ENCODE measurements at regions not wholly inside any gene's neighbourhood (a gene's known extent, or its start where the extent isn't known, plus 50 kb on each side); places are given as distances from the start of the nearest gene placed in this dataset.

- TF ChIP-seq EZH2 (IDR thresholded peaks at IDR 0.05; ENCODE audit: borderline replicate concordance, low read depth, low read length, severe bottlenecking) (no peak), CTCF (IDR thresholded peaks at IDR 0.05; ENCODE audit: borderline replicate concordance, extremely low read depth, low read length, poor library complexity, severe bottlenecking) (no peak)
- H3K9me3 ChIP-seq (ENCODE audit: insufficient read depth, low read length, severe bottlenecking): no peaks in the 10 kb centered on the region
- ATAC-seq (ENCODE audit: insufficient read depth, low read depth): no peak
- H3K9ac ChIP-seq (ENCODE audit: low read depth, low read length): no peak overlapping the region
- no peak overlapping the region for H2AFZ ChIP-seq (ENCODE audit: low read depth, low read length)
- H3K27ac ChIP-seq (ENCODE audit: low read length): no peak overlapping the region
- no peaks in the 10 kb centered on the region for H3K36me3 ChIP-seq (ENCODE audit: insufficient read depth, low read length)
- H3K4me3 ChIP-seq (ENCODE audit: low read depth in 1 of 2, low read length in 2 of 2): no peak overlapping the region
- H4K20me1 ChIP-seq (ENCODE audit: insufficient read depth, low read length): no peaks in the 10 kb centered on the region
- no peak overlapping the region for H3K4me2 ChIP-seq (ENCODE audit: insufficient read depth, low read length)
- DNase-seq: no peak
- H3K79me2 ChIP-seq (ENCODE audit: insufficient read depth, low read length): no peaks in the 10 kb centered on the region
- H3K4me1 ChIP-seq (ENCODE audit: insufficient read depth, low read length): no peaks in the 10 kb centered on the region
- H3K27me3 ChIP-seq (ENCODE audit: insufficient read depth, low read length, poor library complexity): no peaks in the 10 kb centered on the region
These were observed 108.8 kb upstream of the BMP2K start for GRCh38 chr4:78667325-78667724.

GRCh38 chr4:78667764-78668163 is 108.4 kb upstream of the BMP2K start:
- Histone ChIP-seq H3K9me3 (ENCODE audit: insufficient read depth, low read length, severe bottlenecking) (no peaks in the 10 kb centered on the region), H3K9ac (ENCODE audit: low read depth, low read length) (no peak overlapping the region), H4K20me1 (ENCODE audit: insufficient read depth, low read length) (no peaks in the 10 kb centered on the region), H3K27me3 (ENCODE audit: insufficient read depth, low read length, poor library complexity) (no peaks in the 10 kb centered on the region), H3K27ac (ENCODE audit: low read length) (no peak overlapping the region), H2AFZ (ENCODE audit: low read depth, low read length) (no peak overlapping the region), H3K4me2 (ENCODE audit: insufficient read depth, low read length) (no peak overlapping the region), H3K79me2 (ENCODE audit: insufficient read depth, low read length) (no peaks in the 10 kb centered on the region), H3K4me1 (ENCODE audit: insufficient read depth, low read length) (no peaks in the 10 kb centered on the region), H3K4me3 (ENCODE audit: low read depth in 1 of 2, low read length in 2 of 2) (no peak overlapping the region), H3K36me3 (ENCODE audit: insufficient read depth, low read length) (no peaks in the 10 kb centered on the region)
- ATAC-seq (ENCODE audit: insufficient read depth, low read depth) (no peak), DNase-seq (no peak)
- TF ChIP-seq CTCF (IDR thresholded peaks at IDR 0.05; ENCODE audit: borderline replicate concordance, extremely low read depth, low read length, poor library complexity, severe bottlenecking) (no peak), EZH2 (IDR thresholded peaks at IDR 0.05; ENCODE audit: borderline replicate concordance, low read depth, low read length, severe bottlenecking) (no peak)

- TF ChIP-seq EZH2 (IDR thresholded peaks at IDR 0.05; ENCODE audit: borderline replicate concordance, low read depth, low read length, severe bottlenecking) (no peak), CTCF (IDR thresholded peaks at IDR 0.05; ENCODE audit: borderline replicate concordance, extremely low read depth, low read length, poor library complexity, severe bottlenecking) (peak; percentile 30)
- Histone ChIP-seq H3K79me2 (ENCODE audit: insufficient read depth, low read length) (no peaks in the 10 kb centered on the region), H3K9ac (ENCODE audit: low read depth, low read length) (no peak overlapping the region), H2AFZ (ENCODE audit: low read depth, low read length) (no peak overlapping the region), H3K9me3 (ENCODE audit: insufficient read depth, low read length, severe bottlenecking) (no peaks in the 10 kb centered on the region), H3K36me3 (ENCODE audit: insufficient read depth, low read length) (no peaks in the 10 kb centered on the region), H4K20me1 (ENCODE audit: insufficient read depth, low read length) (no peaks in the 10 kb centered on the region), H3K27me3 (ENCODE audit: insufficient read depth, low read length, poor library complexity) (no peaks in the 10 kb centered on the region), H3K4me2 (ENCODE audit: insufficient read depth, low read length) (no peak overlapping the region), H3K4me3 (ENCODE audit: low read depth in 1 of 2, low read length in 2 of 2) (no peak overlapping the region), H3K4me1 (ENCODE audit: insufficient read depth, low read length) (no peaks in the 10 kb centered on the region), H3K27ac (ENCODE audit: low read length) (no peak overlapping the region)
- ATAC-seq (ENCODE audit: insufficient read depth, low read depth): no peak
- DNase-seq: no peak
These were observed 106.7 kb upstream of the BMP2K start for GRCh38 chr4:78669453-78669852.

Data from DND-41 (cell line).